Hematopoietic multipotent progenitor cell treated with erythropoietin and hydrocortisone succinate and interleukin-3 and kit ligand, for 6 days (in vitro differentiated cells): ENCODE measurements at regions not wholly inside any gene's neighbourhood (a gene's known extent, or its start where the extent isn't known, plus 50 kb on each side); places are given as distances from the start of the nearest gene placed in this dataset.
"Not testable (repeated sequence)": the region's sequence is repeated elsewhere in the genome, so short reads cannot be mapped to it uniquely, and the experiment has no call there.

Experiments
- DNase-seq: peaks from one replicate; pipeline ENCODE4 v3.0.0-alpha.2; 2015

GRCh38 chr13:74771964-74772363, 637.8 kb upstream of the KLF12 start:
- no peak for DNase-seq

GRCh38 chr13:74770361-74770760, 636.2 kb upstream of the KLF12 start:
- DNase-seq, result no peak

- no peak for DNase-seq
Measured at GRCh38 chr13:74769333-74769732, 635.1 kb upstream of the KLF12 start.

DNA sequence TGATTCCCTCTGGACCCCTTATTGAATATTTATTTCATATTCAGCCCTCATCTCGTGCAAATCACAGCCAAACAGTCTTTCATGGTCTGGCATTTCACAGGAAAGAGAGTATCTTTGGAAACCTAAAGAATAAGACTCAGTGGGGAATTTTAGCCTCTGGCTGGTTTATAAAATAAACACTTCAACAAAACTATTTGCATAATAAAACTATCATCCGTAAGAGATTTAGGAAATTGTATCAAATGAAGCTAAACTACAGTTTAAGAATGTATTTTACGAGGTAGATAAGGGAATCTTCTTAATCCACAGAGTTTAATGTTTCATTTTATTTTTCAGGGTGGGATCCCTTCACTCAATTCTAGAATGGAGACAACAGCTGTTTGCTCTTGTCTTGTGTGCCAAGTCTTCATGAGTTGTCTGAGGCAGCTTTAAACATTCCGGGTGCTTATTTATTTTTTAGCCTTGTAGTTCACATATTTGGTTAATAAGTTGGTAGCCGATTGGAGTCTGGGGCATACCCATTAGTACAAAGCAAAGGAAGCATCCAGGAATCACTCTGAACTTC, 634.4 kb upstream of the KLF12 start:
- DNase-seq, result no peak

- DNase-seq, result no peak
Measured at GRCh38 chr13:74767050-74767449, 632.8 kb upstream of the KLF12 start.

GRCh38 chr13:74765955-74766354, 631.8 kb upstream of the KLF12 start:
- no peak for DNase-seq

DNA sequence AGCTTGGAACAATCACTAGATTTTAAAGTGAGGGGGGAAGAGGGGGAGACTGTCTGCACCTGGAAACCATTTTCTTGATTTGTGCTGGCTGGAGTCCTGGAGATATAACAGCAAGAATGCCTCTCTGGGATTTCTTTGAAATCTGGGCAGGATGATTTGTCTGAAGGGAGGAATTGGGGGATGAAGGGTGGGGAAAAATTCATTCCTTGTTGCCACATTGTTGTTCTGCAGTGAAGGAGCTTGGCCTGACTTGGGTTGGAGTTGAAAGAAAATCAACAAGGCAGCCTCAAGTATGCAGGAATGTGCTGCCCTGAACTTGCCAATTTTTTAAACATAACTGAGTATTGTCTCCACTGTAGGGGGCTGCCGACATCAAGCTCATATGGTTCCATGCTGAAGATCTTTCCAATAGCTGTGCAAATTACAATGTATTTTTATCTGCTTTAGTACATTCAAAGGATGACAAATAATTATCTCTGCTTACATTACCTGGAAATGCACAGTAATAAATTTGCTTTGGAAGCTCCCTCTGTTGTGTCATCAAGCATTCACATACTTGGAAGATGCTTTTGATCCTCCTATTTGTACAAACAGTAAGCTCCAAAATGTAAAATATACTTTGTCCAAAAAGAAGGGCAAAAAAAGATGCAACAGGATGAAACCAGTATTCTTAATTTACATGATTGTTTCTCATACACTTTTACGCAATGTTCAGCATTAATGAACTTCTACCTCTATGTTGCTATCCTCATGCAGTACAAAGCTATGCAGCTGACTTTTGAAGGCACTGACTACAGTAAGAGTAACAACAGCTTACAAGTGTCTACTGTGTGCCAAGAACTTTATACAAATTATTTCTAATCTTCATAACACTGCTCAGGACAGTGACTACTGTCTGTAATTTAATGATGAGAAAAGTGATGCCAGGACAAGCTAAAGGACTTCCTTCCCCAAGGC, 627.9 kb upstream of the KLF12 start:
- DNase-seq, result no peak

DNA sequence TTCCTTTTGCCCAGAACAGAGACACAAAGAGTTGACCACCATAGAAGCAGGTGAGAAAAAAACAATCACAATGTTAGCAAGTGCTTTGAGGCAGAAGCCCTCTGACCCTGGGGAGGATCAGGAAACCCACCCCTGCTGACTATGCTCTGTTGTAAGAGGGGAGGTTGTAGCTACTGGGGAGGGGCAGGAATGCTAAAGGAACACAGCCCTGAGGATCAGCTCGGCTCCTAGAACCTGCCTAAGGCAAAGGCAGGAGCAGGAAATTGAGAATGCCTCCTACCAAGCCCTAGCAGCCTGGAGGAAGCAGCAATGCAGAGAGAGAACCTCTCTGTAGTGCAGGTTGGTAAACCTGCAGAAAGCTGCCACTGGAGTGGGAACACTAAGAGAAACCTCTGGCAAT, 624.0 kb upstream of the KLF12 start:
- no peak for DNase-seq

DNA sequence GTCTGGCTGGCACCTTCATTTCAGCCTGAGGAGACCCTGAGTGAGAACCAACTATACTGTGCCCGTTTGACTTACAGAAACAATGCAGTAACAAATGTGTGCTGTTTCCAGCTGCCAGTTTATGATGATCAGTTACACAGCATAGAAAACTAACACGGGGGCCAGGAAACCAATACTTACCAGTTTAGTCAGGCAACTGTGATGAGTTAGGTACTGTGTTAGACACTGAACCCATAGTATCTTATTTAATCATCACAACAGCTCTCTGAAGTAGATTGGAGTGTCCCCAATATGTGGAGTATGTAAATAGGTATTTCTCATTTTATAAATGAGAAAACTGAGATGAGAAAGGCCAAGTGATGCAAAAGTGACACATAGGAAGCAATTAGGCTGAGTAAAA, 620.9 kb upstream of the KLF12 start:
- no peak for DNase-seq

- no peak for DNase-seq
Measured at GRCh38 chr13:74751739-74752138, 617.5 kb upstream of the KLF12 start.

GRCh38 chr13:74747186-74747955, 613.2 kb upstream of the KLF12 start:
- no peak for DNase-seq

- no peak for DNase-seq
Measured at GRCh38 chr13:74743992-74744391, 609.8 kb upstream of the KLF12 start.

DNA sequence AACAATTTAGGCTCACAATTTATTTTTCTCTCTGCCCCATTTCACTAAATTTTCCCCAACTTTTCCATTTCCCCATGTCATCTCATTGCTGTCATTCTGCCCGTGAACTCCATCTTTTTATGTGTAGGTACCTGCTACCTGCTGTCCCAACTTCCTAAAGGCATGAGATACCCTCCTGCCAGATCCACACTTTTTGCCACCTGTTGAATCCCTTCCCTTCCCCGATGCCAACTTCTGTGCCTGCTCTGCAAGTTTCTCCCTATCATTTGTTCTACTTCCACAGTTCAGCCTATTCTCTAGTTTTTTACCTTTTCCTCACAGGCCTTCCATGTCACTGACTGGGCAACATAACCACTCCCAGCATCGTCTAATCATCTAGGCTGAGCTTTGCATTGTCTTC, 607.5 kb upstream of the KLF12 start:
- DNase-seq, result no peak

- DNase-seq, result no peak
Measured at GRCh38 chr13:74732736-74733385, 598.7 kb upstream of the KLF12 start.

DNA sequence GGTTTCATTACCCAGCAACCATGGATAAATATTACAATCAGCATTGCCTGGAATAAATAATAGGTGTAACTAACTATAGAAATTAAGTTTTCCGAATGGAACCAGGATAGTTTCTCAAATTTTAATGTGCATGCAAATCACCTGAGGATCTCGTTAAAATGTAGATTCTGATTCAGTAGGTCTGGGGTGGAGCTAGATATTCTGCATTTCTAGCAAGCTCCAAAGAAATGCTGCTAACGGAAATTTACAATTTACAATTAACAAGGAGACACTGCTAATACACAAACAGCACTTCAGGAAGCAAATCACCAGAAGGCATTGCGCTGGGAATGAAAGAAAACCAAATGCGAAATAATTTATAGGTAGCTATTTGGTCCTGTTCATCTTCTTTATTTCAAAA, 597.5 kb upstream of the KLF12 start:
- no peak for DNase-seq

- no peak for DNase-seq
Measured at GRCh38 chr13:74730556-74731331, 596.5 kb upstream of the KLF12 start.

GRCh38 chr13:74726206-74726605, 592.0 kb upstream of the KLF12 start:
- no peak for DNase-seq

GRCh38 chr13:74718232-74718842, 584.1 kb upstream of the KLF12 start:
- not testable (repeated sequence) for DNase-seq

GRCh38 chr13:74715718-74716117, 581.5 kb upstream of the KLF12 start:
- DNase-seq, result no peak

DNA sequence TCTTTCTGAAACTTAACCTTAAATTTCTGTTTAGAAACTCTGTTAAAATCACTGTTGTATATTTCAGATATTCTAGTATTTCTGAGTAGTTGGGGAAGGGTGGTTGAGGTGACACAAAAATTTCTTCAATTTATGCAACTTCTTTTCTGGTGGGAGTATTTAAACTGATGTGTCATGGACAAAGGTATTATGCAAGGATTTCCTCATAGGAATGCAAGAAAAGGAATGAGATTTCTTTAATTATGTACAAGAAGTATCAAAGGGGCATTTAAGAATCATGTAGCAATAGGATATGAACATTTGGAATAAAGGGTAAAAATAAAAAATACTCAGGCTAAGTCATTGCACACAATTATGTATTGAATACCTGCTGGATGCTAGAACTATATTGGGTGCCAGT, 575.8 kb upstream of the KLF12 start:
- DNase-seq, result no peak

GRCh38 chr13:74709226-74709625, 575.0 kb upstream of the KLF12 start:
- DNase-seq, result no peak

GRCh38 chr13:74708629-74709028, 574.4 kb upstream of the KLF12 start:
- no peak for DNase-seq
